GM19239 (cell line): ENCODE measurements at regions not wholly inside any gene's neighbourhood (a gene's known extent, or its start where the extent isn't known, plus 50 kb on each side); places are given as distances from the start of the nearest gene placed in this dataset.

Experiments
- DNase-seq: peaks from one replicate; pipeline ENCODE4 v3.0.0; 2011; ENCODE audit warnings: low spot score; ENCODE audit not compliant: insufficient read length
- FAIRE-seq: peaks from 2 replicates; lab custom pipeline; 2011; peaks lifted over from hg19 to GRCh38; lab: Jason Lieb, UNC

- FAIRE-seq, result peak; percentile 54
- DNase-seq, result no peak
These were observed 90.1 kb upstream of the RPL34 start for GRCh38 chr4:108529984-108530905.

- no peak for FAIRE-seq
- no peak for DNase-seq
These were observed 91.3 kb upstream of the RPL34 start for GRCh38 chr4:108529102-108529501.

- no peak for DNase-seq
- FAIRE-seq, result no peak
These were observed 92.7 kb upstream of the RPL34 start for GRCh38 chr4:108527723-108528122.

- no peak for FAIRE-seq
- no peak for DNase-seq
These were observed 99.6 kb upstream of the RPL34 start for GRCh38 chr4:108520807-108521206.

GRCh38 chr4:108519911-108520601, 100.3 kb upstream of the RPL34 start:
- FAIRE-seq, result no peak
- DNase-seq, result no peak

GRCh38 chr4:108519208-108519833, 101.1 kb upstream of the RPL34 start:
- no peak for FAIRE-seq
- DNase-seq, result no peak

GRCh38 chr4:108512615-108513505, 107.5 kb upstream of the RPL34 start:
- FAIRE-seq, result no peak
- DNase-seq, result no peak

GRCh38 chr4:108511618-108512017, 108.8 kb upstream of the RPL34 start:
- FAIRE-seq (no peak), DNase-seq (no peak)

GRCh38 chr4:108502356-108502755, 118.0 kb upstream of the RPL34 start:
- FAIRE-seq (no peak), DNase-seq (no peak)

- DNase-seq (no peak), FAIRE-seq (no peak)
These were observed 121.5 kb upstream of the RPL34 start for GRCh38 chr4:108498925-108499324.

GRCh38 chr4:108493596-108493931, 126.8 kb upstream of the RPL34 start:
- FAIRE-seq (no peak), DNase-seq (no peak)

GRCh38 chr4:108492816-108493595, 127.4 kb upstream of the RPL34 start:
- FAIRE-seq, result no peak
- peak; percentile 5 for DNase-seq

GRCh38 chr4:108488865-108489264, 131.5 kb upstream of the RPL34 start:
- DNase-seq (no peak), FAIRE-seq (no peak)

- no peak for FAIRE-seq
- no peak for DNase-seq
These were observed 134.3 kb upstream of the RPL34 start for GRCh38 chr4:108486046-108486445.

GRCh38 chr4:108484187-108484586, 136.2 kb upstream of the RPL34 start:
- DNase-seq, result no peak

GRCh38 chr4:108483650-108484049, 136.7 kb upstream of the RPL34 start:
- DNase-seq, result no peak
- no peak for FAIRE-seq

More at GRCh38 chr4:108484187-108484586, 136.2 kb upstream of the RPL34 start:
- FAIRE-seq, result no peak

- FAIRE-seq, result no peak
- no peak for DNase-seq
These were observed 137.3 kb upstream of the RPL34 start for GRCh38 chr4:108483079-108483478.

GRCh38 chr4:108480881-108481280, 139.5 kb upstream of the RPL34 start:
- no peak for DNase-seq
- no peak for FAIRE-seq

- FAIRE-seq (no peak), DNase-seq (no peak)
These were observed 142.8 kb upstream of the RPL34 start for GRCh38 chr4:108477527-108478108.
